Astrocyte of the spinal cord (primary cell): ENCODE measurements at regions not wholly inside any gene's neighbourhood (a gene's known extent, or its start where the extent isn't known, plus 50 kb on each side); places are given as distances from the start of the nearest gene placed in this dataset.

Source experiments
- DNase-seq: peaks from one replicate; pipeline ENCODE4 v3.0.0; 2011; ENCODE audit warnings: low read depth, low spot score
- H3K4me3 ChIP-seq: 2 replicates; pipeline ENCODE4 v1.5.1; 2011; ENCODE audit warnings: low read depth, mild to moderate bottlenecking, low read length, moderate library complexity
- in situ Hi-C: cut with HindIII; loops from 2 replicates; pipeline ENCODE4 v1.10.0; 2017; ENCODE audit warnings: low sequenced_read_pairs
- TF ChIP-seq, protein P1 (sequence below): IDR thresholded peaks from 2 replicates; pipeline ENCODE4 v1.5.1; 2012; ENCODE audit warnings: low read depth, mild to moderate bottlenecking, low read length, inconsistent platforms

DNA sequence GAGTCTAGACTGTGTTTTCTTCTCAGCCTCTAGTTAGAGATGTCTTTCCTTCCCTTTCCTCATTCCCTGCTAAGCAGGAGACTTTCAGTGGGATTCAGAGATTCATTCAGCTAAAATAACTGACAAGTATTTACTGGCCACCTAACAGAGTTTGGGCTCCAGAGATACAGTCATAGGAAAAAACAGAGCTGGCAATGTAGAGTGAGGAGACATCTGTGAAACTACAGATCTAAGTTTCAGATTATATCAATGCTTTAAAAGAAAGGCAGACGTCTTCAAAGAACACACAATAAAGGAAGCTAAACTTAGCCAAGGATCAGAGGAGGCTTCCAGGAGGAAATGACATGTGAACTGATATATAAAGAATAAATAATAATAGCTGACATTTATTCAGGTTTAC is 355.6 kb upstream of the DDI1 start:
- TF ChIP-seq, protein P1, sequence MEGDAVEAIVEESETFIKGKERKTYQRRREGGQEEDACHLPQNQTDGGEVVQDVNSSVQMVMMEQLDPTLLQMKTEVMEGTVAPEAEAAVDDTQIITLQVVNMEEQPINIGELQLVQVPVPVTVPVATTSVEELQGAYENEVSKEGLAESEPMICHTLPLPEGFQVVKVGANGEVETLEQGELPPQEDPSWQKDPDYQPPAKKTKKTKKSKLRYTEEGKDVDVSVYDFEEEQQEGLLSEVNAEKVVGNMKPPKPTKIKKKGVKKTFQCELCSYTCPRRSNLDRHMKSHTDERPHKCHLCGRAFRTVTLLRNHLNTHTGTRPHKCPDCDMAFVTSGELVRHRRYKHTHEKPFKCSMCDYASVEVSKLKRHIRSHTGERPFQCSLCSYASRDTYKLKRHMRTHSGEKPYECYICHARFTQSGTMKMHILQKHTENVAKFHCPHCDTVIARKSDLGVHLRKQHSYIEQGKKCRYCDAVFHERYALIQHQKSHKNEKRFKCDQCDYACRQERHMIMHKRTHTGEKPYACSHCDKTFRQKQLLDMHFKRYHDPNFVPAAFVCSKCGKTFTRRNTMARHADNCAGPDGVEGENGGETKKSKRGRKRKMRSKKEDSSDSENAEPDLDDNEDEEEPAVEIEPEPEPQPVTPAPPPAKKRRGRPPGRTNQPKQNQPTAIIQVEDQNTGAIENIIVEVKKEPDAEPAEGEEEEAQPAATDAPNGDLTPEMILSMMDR = no peak
- in situ Hi-C loops = no loop called here
- no peak for DNase-seq
- H3K4me3 ChIP-seq = no peak overlapping the region

DNA sequence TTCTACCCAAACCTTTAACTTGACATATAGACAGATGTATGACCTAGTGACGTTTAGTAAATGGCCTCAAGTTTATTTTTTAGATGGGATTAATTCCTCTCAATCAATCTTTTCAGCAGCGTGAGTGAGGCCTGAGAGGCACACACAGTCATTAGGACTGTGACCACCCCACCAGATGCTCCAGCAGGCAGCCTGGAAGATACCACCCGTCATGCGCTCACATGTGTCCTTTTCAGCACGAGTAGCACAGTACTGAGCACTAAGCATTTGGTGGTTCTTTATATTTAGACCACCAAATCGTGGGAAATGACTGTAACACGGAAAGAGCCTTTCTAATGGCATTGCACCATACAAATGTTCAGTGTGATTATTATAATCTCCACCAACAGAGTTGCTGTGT is 354.6 kb upstream of the DDI1 start:
- in situ Hi-C loops = no loop called here
- TF ChIP-seq, protein P1 = no peak
- no peak overlapping the region for H3K4me3 ChIP-seq
- DNase-seq = no peak

DNA sequence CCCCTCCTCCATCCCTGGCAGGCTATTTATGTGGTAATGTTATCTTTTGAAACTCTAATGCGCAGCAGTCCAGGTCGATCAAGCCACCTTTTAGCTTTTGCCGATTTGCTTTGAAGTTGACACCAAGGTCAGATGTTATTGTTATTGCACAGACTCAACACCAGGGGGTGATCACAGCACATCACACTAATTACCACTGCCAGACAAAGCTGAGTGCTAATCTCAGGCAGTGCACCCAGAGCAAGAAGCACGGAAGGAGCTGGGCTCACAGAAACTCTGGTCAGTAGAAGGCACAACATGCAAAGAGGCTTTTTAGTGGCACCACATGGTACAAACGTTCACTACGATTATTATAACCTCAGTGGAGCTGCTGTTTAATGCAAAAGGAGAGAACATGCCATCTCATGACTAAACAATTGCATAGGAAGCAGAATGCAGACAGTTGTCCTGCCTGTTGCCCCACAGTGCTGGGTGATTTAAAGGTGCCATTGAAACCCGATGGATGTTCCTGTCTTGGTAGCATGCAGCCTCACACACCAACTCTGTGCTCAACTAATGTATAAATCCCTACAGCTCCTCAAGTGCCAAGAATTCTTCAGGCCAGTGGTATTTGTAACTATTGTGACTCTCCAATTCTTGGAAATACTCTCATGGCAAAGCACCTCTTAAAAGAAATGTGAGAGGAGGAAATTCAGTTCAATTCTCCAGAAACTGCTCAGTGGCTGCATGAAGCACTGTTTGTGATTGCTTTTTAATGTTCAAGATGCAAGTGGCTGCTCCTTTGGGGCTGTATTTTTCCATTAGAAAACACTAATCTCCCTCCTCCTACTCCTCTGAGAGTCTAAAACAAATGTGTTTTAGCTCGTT is 353.9 kb upstream of the DDI1 start:
- in situ Hi-C loops = no loop called here
- no peak overlapping the region for H3K4me3 ChIP-seq
- DNase-seq = peak; percentile 77
- TF ChIP-seq, protein P1 = peak; percentile 75

DNA sequence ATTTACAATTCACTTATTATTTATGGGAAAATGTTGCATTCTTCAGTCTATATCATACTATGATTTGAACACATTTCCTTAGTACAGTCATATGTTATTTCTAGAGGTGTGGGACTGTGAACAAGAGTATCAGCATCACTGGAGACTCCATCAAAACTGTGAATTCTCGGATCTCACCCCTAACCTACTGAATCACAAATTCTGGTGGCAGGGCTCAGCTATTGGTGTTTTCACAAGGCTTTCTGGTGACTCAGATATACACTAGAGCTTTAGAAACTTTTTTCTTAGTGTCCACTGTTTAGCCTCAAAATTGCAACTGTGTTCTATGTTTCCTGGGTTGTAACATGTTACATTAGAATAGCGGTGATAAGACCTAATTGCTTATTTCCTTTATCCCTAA is 352.9 kb upstream of the DDI1 start:
- peak; percentile 46 for DNase-seq
- in situ Hi-C loops = no loop called here
- H3K4me3 ChIP-seq = no peak overlapping the region
- TF ChIP-seq, protein P1 = no peak

DNA sequence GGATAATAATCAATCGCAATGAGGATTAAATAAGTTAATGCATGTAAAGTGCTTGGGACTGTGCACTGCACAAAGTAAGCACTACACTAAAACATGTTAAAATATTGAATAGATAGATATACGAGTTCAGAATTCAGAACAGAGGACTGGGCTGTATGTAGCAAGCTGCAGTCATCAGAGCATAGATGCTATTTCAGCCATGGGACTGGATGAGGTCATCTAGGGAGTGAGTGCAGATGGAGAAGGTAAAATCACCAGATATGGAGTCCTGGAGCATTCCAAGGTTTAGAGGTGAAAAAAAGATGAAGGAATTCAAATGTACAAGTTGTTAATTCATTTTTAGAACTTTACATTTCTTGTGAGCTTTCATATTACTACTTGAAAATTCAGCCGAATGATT is 347.5 kb upstream of the DDI1 start:
- H3K4me3 ChIP-seq = no peak overlapping the region
- no peak for DNase-seq
- in situ Hi-C loops = no loop called here
- TF ChIP-seq, protein P1 = no peak

DNA sequence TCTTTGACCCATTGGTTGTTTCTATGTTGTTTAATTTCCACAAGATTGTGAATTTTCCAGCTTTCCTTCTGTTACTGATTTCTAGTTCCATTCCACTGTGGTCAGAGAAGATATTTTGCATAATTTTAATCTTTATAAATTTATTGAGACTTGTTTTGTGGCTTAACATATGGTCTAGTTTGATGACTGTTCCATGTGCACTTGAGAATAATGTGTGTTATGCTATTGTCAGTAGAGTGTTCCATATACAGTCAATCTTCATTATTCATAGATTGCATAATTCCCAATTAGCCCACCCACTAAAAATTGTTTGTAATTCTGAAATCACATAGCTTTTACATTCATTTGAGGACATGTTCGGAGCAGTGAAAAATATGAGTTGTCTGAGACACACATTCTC is 346.1 kb upstream of the DDI1 start:
- in situ Hi-C loops = no loop called here
- no peak overlapping the region for H3K4me3 ChIP-seq
- DNase-seq = no peak
- TF ChIP-seq, protein P1 = no peak

DNA sequence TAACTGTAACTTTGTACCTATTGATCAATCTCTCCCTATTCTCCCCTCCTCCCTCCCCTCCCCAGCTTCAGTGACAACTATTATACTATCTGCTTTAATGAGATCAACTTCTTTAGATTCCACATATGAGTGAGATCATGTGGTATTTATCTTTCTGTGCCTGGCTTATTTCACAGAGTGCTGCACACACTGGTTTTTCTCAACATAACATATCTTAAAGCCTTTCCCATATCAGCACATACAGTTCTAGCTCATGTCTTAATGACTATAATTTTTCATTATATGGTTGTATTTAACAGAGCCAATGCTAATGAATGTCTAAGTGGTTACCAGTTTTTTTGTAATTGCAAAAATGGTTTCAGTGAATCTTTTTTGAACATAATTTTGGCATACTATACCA is 340.3 kb upstream of the DDI1 start:
- TF ChIP-seq, protein P1 = no peak
- H3K4me3 ChIP-seq = no peak overlapping the region
- in situ Hi-C loops = no loop called here
- no peak for DNase-seq
